K562 (cell line): ENCODE measurements at regions not wholly inside any gene's neighbourhood (a gene's known extent, or its start where the extent isn't known, plus 50 kb on each side); places are given as distances from the start of the nearest gene placed in this dataset.

ENCODE experiments used
- ATAC-seq: fragments of 200-7000 bp; cut with Tn5 transposase; 3 replicates; pipeline ENCODE4 v1.9.1; 2020; ENCODE audit warnings: moderate library complexity
- BruUV-seq: library from RNA; stranded (reverse); fragments of 400-500 nt; replicated peaks from 2 replicates; lab custom pipeline; 2021; lab: Mats Ljungman, UMichigan
- CTCF ChIA-PET: fragments of 300-600 bp; formaldehyde crosslinking; extraction: SDS; loops from one replicate; lab custom pipeline; 2021; ENCODE audit warnings: low intra/inter-chr PET ratio; lab: Yijun Ruan, JAX
- POLR2A ChIA-PET: fragments of 300-600, 350-650 bp; sonication (Branson Sonifier 250); formaldehyde crosslinking; extraction: SDS; loops from one replicate; lab custom pipeline; 2021; ENCODE audit warnings: antibody characterized with exemption, inconsistent platforms; lab: Yijun Ruan, JAX
- DNase-seq, 4 experiments: peaks; one replicate each; pipeline versions ENCODE4 v3.0.0 to v3.0.0-alpha.2; 2011 to 2018; ENCODE audit warnings: low spot score in 3 of 4, mixed read lengths in 3 of 4; ENCODE audit errors: extremely low read depth in 1 of 4
- FAIRE-seq: peaks from 2 replicates; lab custom pipeline; 2011; peaks lifted over from hg19 to GRCh38; lab: Jason Lieb, UNC
- H2AFZ ChIP-seq: 2 replicates; pipeline ENCODE4 v1.6.0; 2011; ENCODE audit warnings: low read depth, low read length, control low read depth, inconsistent platforms
- H3K27ac ChIP-seq: fragments of 200-600 bp; 3 replicates; pipeline ENCODE4 v1.8.0; 2011; ENCODE audit warnings: low read depth, mild to moderate bottlenecking, control low read depth, inconsistent platforms, low read length, moderate library complexity, mixed read lengths; ENCODE audit errors: extremely low read depth
- H3K27me3 ChIP-seq, 2 experiments: fragments of 300-600 bp in 1 of 2; 2 replicates in 1 of 2; 3 replicates in 1 of 2; pipeline versions ENCODE4 v1.6.0 to v1.8.0; 2011; ENCODE audit warnings: inconsistent platforms in 2 of 2, low read length in 2 of 2, mild to moderate bottlenecking in 1 of 2, mixed read lengths in 1 of 2, moderate library complexity in 1 of 2; ENCODE audit not compliant: control insufficient read depth in 2 of 2, insufficient read depth in 2 of 2
- H3K36me3 ChIP-seq: fragments of 300-600 bp; 3 replicates; pipeline ENCODE4 v1.8.0; 2011; ENCODE audit warnings: mild to moderate bottlenecking, low read length, inconsistent platforms; ENCODE audit not compliant: control insufficient read depth, insufficient read depth
- H3K4me1 ChIP-seq, 2 experiments: fragments of 200-600 bp in 1 of 2; replicated peaks in 1 of 2; 2 replicates in 1 of 2; 3 replicates in 1 of 2; pipeline versions ENCODE4 v1.5.1 to v1.8.0; 2011; ENCODE audit warnings: inconsistent platforms in 2 of 2, low read length in 2 of 2, mild to moderate bottlenecking in 1 of 2, mixed read lengths in 1 of 2, moderate library complexity in 1 of 2; ENCODE audit not compliant: control insufficient read depth in 2 of 2, insufficient read depth in 2 of 2
- H3K4me2 ChIP-seq: 2 replicates; pipeline ENCODE4 v1.6.1; 2011; ENCODE audit warnings: low read length, control low read depth, inconsistent platforms, mixed read lengths; ENCODE audit not compliant: insufficient read depth
- H3K4me3 ChIP-seq: fragments of 200-600 bp; sonication (generic), shearing (Covaris generic); 2 replicates; pipeline ENCODE4 v1.5.1; 2016; ENCODE audit warnings: control low read depth, inconsistent platforms
- H3K79me2 ChIP-seq: fragments of 200-600 bp; 3 replicates; pipeline ENCODE4 v1.8.0; 2011; ENCODE audit warnings: low read length, inconsistent platforms; ENCODE audit not compliant: control insufficient read depth, insufficient read depth
- H3K9ac ChIP-seq, 2 experiments: 2 replicates each; pipeline versions ENCODE4 v1.6.0 to v1.6.1; 2011; ENCODE audit warnings: low read depth in 2 of 2, low read length in 2 of 2, control low read depth in 1 of 2, inconsistent platforms in 1 of 2, mild to moderate bottlenecking in 1 of 2, mixed read lengths in 1 of 2; ENCODE audit not compliant: insufficient read depth in 1 of 2
- H3K9me1 ChIP-seq: one replicate; pipeline ENCODE4 v1.6.0; 2011; ENCODE audit warnings: inconsistent platforms, mild to moderate bottlenecking, low read length, moderate library complexity; ENCODE audit not compliant: control insufficient read depth, insufficient read depth
- H3K9me3 ChIP-seq: replicated peaks from 2 replicates; pipeline ENCODE4 v1.5.1; 2011; ENCODE audit warnings: low read depth, low read length, inconsistent platforms; ENCODE audit not compliant: control insufficient read depth, insufficient read depth
- H4K20me1 ChIP-seq: replicated peaks from 2 replicates; pipeline ENCODE4 v1.6.1; 2011; ENCODE audit warnings: low read length, inconsistent platforms, mixed read lengths; ENCODE audit not compliant: control insufficient read depth, insufficient read depth
- ARID1B ChIP-seq: fragments of 450-650 bp; IDR thresholded peaks from 2 replicates; pipeline ENCODE4 v1.6.1; 2016; ENCODE audit warnings: antibody characterized with exemption, mild to moderate bottlenecking, inconsistent platforms
- BDP1 ChIP-seq: IDR thresholded peaks from 3 replicates; pipeline ENCODE4 v1.6.1; 2011; ENCODE audit not compliant: insufficient read length, insufficient read depth
- HMG20A ChIP-seq: fragments of 450-650 bp; formaldehyde crosslinking; conservative IDR thresholded peaks from 2 replicates; pipeline ENCODE4 v1.4.0; 2020; ENCODE audit warnings: mild to moderate bottlenecking, mixed read lengths
- HNRNPH1 ChIP-seq: fragments of 200-400 bp; formaldehyde crosslinking; optimal IDR thresholded peaks from 2 replicates; pipeline ENCODE3; 2017; ENCODE audit warnings: low read depth, mild to moderate bottlenecking, low read length, moderate library complexity
- KHSRP ChIP-seq: fragments of 450-650 bp; IDR thresholded peaks from 2 replicates; pipeline ENCODE4 v1.6.1; 2017
- MAFG ChIP-seq: fragments of 450-650 bp; conservative IDR thresholded peaks from 2 replicates; pipeline ENCODE4 v1.6.1; 2016; ENCODE audit warnings: missing genetic modification characterization, missing compliant biosample characterization
- MBD1 ChIP-seq: fragments of 250-450 bp; sonication (Bioruptor Pico); IDR thresholded peaks from 2 replicates; pipeline ENCODE4 v1.8.0; 2022; ENCODE audit warnings: inconsistent platforms
- PPARD ChIP-seq: fragments of 250-450 bp; sonication (Bioruptor Pico); IDR thresholded peaks from 2 replicates; pipeline ENCODE4 v1.8.0; 2022; ENCODE audit warnings: inconsistent platforms, mild to moderate bottlenecking, moderate library complexity
- RBBP5 ChIP-seq: fragments of 200-600 bp; sonication (generic); IDR thresholded peaks from 2 replicates; pipeline ENCODE4 v1.6.1; 2012; ENCODE audit warnings: borderline replicate concordance, mild to moderate bottlenecking, low read length, control low read depth, inconsistent platforms; ENCODE audit not compliant: insufficient read depth, poor library complexity, severe bottlenecking
- RBM17 ChIP-seq: fragments of 200-400 bp; formaldehyde crosslinking; IDR thresholded peaks from 2 replicates; pipeline ENCODE4 v1.6.1; 2017; ENCODE audit warnings: low read depth, mild to moderate bottlenecking, low read length, borderline replicate concordance
- SPI1 ChIP-seq: IDR thresholded peaks from 2 replicates; pipeline ENCODE4 v1.6.1; 2011; ENCODE audit warnings: low read depth, low read length, control low read depth, borderline replicate concordance
- U2AF1 ChIP-seq: fragments of 200-400 bp; formaldehyde crosslinking; optimal IDR thresholded peaks from 2 replicates; pipeline ENCODE3; 2017; ENCODE audit warnings: mild to moderate bottlenecking, low read depth, low read length, moderate library complexity
- ZBTB1 ChIP-seq: sonication (generic); formaldehyde crosslinking; IDR thresholded peaks from 2 replicates; pipeline ENCODE4 v1.8.1; 2023; ENCODE audit warnings: missing genetic modification reagents, low read depth, mild to moderate bottlenecking, borderline replicate concordance
- ZBTB43 ChIP-seq: sonication (generic); formaldehyde crosslinking; IDR thresholded peaks from 2 replicates; pipeline ENCODE4 v1.8.0; 2023; ENCODE audit warnings: mild to moderate bottlenecking, missing genetic modification reagents
- ZC3H8 ChIP-seq: fragments of 450-650 bp; IDR thresholded peaks from 2 replicates; pipeline ENCODE4 v1.6.1; 2017
- ZNF282 ChIP-seq: sonication (generic); formaldehyde crosslinking; IDR thresholded peaks from 2 replicates; pipeline ENCODE4 v1.8.1; 2023; ENCODE audit warnings: missing genetic modification reagents
- ZNF778 ChIP-seq: fragments of 450-650 bp; formaldehyde crosslinking; IDR thresholded peaks from 2 replicates; pipeline ENCODE4 v1.4.0; 2020; ENCODE audit warnings: mild to moderate bottlenecking, moderate library complexity
- in situ Hi-C: fragments of 300-500 bp; cut with MboI; formaldehyde crosslinking; loops from 4 replicates; pipeline ENCODE4 v1.15.0; 2018; ENCODE audit warnings: inconsistent platforms, mixed read lengths
- intact Hi-C: fragments of 100-400 bp; cut with micrococcal nuclease; formaldehyde crosslinking; loops from 2 replicates; pipeline ENCODE4 v1.14.2; 2022
- TF ChIP-seq, protein P1 (sequence below): fragments of 450-650 bp; formaldehyde crosslinking; IDR thresholded peaks from 2 replicates; pipeline ENCODE4 v1.4.0; 2022; ENCODE audit warnings: missing genetic modification characterization

DNA sequence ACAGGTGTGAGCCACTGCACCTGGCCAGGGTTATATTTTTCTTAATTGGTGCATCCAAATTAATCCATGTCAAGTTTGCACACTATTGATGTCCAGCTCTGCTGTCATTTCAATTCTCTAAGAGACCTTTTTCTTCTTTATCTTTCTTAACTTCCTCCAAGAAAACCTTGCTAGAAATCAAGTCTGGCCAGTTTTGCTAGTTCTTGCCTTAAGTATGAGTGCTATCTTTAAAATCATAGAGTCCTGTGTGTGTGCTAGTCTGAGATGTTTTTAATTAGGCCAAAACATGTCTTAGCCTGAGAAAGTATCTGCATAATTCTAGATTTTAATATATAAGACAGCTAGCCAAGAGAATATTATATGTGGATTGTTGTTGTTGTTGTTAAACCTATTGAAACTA lies 56.2 kb upstream of the SLC39A10 start:
- intact Hi-C loops (no loop called here), in situ Hi-C loops (no loop called here)
- no peak overlapping the region for H3K27ac ChIP-seq
- no peaks in the 10 kb centered on the region; the same call in none of the 2 replicates for H3K9me3 ChIP-seq
- ATAC-seq: no peak
- no peak overlapping the region for H3K4me2 ChIP-seq
- no peaks in the 10 kb centered on the region for H3K79me2 ChIP-seq
- ChIA-PET CTCF (no interaction called here), POLR2A (interaction anchor here (0.6 kb wide), 1 partner anchor 64 kb away, joined by 3 read pairs; no protein-coding TSS in a partner anchor)
- H2AFZ ChIP-seq: 0 out of 2 replicates have a peak overlapping the region, but pooled peaks have one; percentile 28
- no peaks in the 10 kb centered on the region for H3K27me3 ChIP-seq
- no peak overlapping the region for H3K4me3 ChIP-seq
- H4K20me1 ChIP-seq: no peaks in the 10 kb centered on the region
- TF ChIP-seq U2AF1 (no peak), ZC3H8 (no peak), ZNF282 (CRISPR knock-in tag) (no peak), HNRNPH1 (no peak), ZNF778 (CRISPR knock-in tag) (no peak), SPI1 (no peak), BDP1 (no peak), RBBP5 (no peak), RBM17 (no peak), MBD1 (CRISPR knock-in tag) (no peak), ZBTB43 (CRISPR knock-in tag) (no peak), HMG20A (CRISPR knock-in tag) (no peak), ARID1B (no peak), ZBTB1 (CRISPR knock-in tag) (no peak), PPARD (CRISPR knock-in tag) (no peak), KHSRP (no peak), MAFG (no peak)
- TF ChIP-seq, protein P1, sequence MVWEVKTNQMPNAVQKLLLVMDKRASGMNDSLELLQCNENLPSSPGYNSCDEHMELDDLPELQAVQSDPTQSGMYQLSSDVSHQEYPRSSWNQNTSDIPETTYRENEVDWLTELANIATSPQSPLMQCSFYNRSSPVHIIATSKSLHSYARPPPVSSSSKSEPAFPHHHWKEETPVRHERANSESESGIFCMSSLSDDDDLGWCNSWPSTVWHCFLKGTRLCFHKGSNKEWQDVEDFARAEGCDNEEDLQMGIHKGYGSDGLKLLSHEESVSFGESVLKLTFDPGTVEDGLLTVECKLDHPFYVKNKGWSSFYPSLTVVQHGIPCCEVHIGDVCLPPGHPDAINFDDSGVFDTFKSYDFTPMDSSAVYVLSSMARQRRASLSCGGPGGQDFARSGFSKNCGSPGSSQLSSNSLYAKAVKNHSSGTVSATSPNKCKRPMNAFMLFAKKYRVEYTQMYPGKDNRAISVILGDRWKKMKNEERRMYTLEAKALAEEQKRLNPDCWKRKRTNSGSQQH: no peak
- peaks cover 10 to 26% of the 10 kb centered on the region in 2 experiments; a peak in 4 of 5 replicates for H3K4me1 ChIP-seq
- no peak for FAIRE-seq
- BruUV-seq: no TSS peak
- no peak overlapping the region for H3K9ac ChIP-seq
- H3K9me1 ChIP-seq: no peaks in the 10 kb centered on the region
- no peaks in the 10 kb centered on the region; the same call in 2 of the 3 replicates for H3K36me3 ChIP-seq
- no peak for DNase-seq
